ENCODE measurements at regions not wholly inside any gene's neighbourhood (a gene's known extent, or its start where the extent isn't known, plus 50 kb on each side); places are given as distances from the start of the nearest gene placed in this dataset.
"Not testable (repeated sequence)": the region's sequence is repeated elsewhere in the genome, so short reads cannot be mapped to it uniquely, and the experiment has no call there.

DNA sequence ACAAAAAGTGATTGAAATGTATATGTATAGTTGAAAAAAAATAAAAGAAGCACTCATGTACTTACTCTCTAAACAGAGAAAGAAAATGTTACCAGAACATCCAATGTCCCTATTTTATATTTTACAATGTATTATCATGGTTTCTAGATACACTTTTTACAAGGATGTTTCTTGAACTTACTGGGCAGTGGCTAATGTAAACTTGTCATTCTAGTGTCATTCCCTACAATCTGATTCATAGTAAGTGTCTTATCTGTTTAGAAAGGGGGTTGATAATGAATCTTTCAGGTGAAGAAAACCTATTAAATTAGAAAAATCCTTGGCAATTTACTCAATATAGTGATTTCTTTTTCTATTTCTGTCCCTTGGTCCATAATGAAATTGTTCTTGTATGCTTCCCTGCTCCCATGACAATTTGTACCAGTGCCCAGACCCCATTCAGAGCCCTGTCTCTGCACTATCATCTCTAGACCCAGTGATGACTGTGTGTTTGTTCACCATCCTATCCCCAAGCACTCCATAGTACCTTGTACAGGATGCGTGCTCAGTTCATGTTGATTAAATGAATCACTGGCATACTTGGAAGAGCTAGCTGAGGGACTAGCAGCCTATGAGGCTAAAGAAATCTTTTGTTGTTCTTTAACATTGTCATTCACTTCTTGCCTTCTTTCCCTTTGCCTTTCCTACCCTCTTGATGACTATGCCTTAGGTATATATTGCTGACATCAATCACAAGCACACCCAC is 101.2 kb downstream of the HMHB1 start:
- DNase-seq = peak; percentile 5

DNA sequence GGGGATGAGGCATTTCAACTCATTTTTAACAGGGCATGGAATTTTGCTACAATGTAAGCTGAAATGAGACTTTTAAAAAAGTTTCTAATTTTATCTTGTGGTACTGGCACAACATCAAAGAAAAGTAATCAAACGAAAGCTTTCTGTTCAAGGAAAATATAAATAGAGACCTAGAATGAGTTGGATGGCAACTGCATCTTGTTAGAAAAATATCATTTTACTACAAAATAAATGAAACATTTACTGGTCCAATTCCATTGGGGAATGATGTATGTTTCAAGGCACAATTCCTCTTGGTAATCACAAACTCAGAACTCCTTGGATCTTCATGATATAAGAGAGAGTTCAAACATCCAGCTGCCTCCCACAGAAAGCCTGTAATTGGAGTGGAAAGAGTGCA is 102.8 kb downstream of the HMHB1 start:
- no peak for DNase-seq

DNA sequence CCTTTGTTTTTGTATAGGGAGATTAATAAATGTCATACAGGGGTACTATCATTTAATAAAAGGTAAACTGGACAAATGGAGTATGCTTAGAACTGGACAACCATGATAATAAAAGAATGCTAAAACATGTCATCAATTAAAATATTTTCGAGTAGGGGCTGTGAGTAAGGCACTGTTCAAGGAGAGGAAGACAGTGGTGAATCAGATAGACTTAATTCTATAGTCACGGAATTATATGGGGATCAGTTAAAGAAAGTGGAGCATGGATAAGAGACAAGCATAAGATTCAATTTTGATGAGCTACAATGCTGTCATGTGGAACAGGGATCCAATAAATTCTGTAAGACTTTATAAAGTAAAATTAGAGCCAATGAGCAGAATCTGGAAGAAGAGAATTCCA is 104.5 kb downstream of the HMHB1 start:
- no peak for DNase-seq

DNA sequence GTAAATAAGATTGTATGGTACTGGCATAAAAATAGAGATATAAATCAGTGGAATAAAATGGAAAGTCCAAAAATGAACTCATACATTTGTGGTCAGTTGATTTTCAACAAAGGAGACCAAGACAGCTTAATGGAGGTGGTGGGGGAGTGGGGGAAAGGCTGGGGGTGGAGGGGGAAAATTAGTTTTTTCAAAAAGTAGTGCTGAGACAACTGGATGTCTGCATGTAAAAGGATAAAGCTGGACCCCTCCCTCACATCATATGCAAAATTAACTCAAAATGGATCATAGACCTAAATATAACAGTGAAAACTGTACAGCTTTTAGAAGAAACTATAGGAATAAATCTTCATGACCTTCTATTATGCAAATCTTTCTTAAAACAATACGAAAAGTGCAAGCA is 107.0 kb downstream of the HMHB1 start:
- no peak for DNase-seq

DNA sequence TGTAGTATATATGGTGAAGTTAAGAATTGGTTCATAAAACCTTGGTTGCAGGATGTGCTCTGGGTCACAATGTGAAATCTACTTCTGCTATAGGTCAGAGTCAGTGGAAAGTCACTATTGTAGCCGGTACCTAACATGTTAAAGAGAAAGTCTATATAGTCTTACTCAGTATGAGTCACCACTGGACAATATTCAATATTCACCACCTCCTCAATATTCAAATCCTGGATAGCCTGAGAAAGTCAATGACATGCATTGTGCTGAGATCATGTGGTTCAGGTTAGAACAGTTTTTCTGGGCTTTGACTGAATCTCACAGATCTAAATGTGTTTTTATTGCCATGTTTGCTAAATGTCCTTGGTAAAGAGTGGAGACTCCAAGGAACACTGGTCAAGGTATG is 108.8 kb downstream of the HMHB1 start:
- DNase-seq = no peak

DNA sequence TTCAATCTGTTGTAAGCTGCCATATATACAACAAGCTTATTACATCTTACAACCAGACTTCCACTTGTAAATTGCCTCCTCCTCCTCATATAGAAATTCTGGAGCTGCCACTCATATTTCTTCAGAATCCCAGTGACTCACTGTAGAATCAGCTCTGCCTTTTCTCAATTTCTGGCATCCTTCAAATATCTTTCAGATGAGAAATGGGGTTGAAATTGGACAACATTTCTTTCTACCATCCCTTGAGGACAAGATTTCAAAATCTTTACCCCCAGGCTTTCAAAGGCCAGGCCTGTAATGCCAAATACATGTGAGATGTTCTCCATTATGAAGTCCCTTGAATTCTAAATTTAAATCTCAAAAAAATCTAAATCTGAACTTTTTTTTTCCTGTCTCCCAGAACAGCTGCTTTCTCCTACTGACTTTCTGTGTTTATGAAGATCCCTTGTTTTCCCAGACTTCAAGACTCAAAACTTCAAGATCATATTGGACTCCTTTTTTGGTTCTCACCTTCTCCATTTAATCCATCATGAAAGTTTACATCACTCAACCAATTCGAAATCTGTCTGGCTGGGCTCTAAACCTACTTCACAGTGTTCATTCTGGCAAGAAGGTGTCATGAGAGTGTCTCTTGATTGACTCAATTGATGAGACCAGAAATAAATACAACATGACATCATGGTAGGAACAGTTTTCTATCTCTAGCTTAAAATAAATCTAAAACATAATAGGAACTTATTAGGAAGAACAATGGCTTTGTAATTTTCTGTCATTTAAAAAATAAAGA is 109.8 kb downstream of the HMHB1 start:
- peak; percentile 11 for DNase-seq

DNA sequence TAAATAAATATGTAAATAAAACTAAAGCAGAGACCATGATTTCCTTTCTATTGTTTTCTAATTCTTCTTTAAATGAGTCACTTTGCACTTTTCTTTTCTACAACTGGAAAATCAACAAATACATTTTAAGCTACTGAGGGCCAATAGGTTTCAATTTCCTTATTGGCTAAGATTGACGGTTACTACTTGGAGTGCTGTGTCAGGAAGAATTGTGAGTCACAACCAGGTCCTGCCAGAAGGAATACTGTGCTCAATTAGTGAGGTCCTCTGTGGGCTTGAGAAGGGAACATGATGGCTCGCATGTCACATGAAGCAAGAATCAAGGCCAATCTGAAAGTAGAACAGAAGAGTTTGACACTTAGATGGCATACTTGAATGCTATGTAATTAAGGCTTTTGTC is 110.8 kb downstream of the HMHB1 start:
- DNase-seq = no peak

DNA sequence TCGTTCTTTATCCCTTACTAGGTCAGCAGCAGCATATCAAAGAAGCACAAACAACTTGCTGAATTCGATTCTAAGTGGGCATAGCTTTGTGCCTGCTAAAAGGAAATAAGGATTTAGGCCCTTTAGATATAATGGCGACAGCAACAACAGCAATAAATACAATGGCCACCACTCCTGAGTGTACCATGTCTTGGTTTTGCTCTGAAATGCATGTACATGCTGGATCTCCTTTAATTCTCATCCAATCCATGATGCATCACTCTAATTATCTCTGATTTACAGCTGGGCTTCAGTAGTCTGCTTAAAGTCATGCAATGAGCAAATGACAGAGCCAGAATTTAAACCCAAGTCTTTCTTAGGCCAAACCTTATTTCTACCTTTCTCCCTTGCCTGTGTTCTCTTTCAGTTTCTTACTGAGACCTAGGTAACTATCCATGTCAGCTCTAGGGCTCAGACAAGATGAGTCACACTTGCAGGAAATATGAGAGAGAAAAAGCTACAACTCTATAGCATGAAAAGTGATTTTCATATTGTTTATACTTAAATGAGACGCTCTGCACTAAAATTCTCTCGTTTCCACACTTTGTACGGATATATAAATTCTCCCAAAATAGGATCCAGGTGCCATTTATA is 111.8 kb downstream of the HMHB1 start:
- no peak for DNase-seq

DNA sequence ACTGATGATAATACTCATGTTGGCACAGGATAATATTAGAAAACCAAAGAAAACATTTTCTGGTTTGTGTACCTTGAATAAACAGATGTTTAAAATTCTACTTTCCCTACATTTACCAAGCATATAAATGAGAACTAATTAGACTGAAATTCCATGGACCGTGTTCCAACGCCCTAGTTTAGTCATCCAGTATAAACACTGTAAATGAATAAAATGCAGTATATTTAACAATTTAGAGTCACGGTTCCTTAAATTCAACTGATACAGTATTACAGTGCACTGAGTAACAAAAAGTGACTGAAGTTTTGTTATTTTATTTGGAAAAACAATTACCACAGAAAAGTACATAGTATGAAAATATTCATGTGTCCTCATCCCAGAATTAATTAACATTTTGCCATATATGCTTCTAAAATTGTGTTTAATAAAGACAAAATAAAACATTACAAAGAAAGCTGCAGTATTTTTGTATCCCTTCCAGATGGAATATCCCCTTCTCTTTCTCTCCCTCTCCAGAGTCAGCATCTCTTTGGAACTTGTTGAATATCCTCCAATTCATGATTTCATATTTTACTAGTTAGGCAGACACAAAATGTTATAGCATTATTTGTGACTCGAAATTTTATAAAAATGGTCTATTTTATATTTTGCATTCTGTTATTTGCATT is 112.5 kb downstream of the HMHB1 start:
- no peak for DNase-seq

DNA sequence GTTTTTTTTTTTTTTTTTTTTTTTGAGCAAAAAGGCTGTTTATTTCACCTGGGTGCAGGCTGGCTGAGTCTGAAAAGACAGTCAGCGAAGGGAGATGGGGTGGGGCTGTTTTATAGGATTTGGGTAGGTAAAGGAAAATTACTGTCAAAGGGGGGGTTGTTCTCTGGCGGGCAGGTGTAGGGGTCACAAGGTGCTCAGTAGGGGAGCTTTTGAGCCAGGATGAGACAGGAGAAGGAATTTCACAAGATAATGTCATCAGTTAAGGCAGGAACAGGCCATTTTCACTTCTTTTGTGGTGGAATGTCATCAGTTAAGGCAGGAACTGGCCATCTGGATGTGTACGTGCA is 113.0 kb downstream of the HMHB1 start:
- not testable (repeated sequence) for DNase-seq

DNA sequence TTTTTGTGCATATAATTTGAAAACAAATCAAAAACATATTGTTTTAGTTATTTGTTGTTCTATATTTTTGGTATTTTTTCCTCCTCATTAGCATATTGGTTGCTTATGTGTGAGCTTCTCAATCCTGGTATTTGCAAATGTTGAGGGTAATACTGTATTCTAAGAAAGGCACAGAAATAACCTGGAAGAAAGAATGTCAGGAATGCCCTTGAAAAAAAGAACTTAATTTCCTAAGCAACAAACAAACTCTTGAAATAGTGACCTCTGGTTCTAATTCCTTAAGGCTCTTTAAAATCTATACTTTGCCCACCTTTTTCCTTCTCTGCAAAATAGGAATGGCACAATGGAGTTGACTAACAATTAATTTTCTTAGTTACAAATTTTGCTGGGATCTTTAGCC is 117.5 kb downstream of the HMHB1 start:
- DNase-seq = no peak

DNA sequence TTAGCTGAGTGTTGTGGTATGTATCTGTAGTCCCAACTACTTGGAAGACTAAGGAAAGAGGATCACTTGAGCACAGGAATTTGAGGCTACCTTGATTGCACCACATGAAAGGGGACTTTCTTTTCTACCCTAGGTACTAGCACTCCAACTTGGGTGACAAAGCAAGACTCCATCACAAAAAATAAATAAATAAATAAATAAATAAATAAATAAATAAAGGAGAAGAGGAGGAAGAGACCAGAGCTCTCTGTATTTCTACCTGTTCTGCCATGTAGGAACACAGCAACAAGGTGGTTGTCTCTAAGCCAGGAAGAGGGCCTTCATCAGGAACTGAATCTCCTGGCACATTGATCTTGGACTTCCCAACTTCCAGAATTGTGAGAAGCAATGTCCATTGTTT is 118.6 kb downstream of the HMHB1 start:
- DNase-seq = no peak

DNA sequence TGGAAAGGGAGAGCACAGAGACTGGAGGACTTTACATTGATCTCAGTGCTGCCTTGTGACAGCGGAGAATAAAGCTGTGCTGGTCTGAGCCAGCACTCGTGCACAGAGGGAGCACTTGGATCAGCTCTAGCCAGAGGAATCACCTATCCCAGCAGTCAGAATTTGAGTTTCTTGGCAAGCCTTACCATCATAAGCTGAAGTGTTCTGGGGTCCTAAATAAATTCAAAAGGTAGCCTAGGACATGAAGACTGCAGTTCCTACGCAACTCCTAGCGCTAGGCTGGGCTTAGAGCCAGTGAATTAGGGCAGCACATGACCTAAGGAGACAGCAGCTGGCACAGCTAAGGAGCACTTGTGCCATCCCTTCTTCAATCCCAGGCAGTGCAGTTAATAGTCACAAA is 119.5 kb downstream of the HMHB1 start:
- no peak for DNase-seq

DNA sequence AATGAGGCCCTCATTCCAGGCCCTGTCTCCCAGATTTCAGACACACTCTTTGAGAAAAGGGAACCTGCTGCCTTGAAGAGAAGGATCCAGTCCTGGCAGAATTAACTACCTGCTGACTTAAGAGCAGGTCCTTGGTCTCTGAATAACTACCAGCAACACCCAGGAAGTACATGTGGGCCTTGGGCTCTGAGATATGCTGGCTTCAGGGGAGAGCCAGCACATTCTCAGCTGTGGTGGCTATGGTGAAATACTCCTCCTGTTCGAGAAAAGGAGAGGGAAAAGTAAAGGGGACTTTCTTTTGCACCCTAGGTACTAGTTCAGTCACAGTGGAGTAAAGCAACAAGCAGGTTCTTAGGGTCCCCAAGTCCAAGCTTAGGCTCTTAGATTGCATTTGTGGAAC is 120.0 kb downstream of the HMHB1 start:
- no peak for DNase-seq

DNA sequence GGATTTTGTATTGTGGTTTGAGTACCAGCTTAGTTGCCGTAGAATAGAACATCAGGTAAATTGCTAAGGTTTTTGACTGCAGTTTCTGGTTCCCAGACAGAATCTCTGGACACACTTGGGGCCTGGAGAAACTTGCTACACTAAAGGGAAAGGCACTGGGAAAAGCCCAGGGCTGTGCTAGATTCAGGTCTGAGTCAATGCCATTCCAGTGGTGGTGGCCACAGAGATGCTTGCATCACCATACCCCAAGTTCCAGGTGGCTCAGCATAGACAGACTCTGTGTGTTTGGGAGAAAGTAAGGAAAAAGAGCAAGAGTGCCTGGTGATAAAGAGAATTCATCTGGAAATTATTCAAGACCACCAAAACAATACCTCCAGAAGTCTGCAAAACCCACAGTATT is 120.6 kb downstream of the HMHB1 start:
- no peak for DNase-seq

DNA sequence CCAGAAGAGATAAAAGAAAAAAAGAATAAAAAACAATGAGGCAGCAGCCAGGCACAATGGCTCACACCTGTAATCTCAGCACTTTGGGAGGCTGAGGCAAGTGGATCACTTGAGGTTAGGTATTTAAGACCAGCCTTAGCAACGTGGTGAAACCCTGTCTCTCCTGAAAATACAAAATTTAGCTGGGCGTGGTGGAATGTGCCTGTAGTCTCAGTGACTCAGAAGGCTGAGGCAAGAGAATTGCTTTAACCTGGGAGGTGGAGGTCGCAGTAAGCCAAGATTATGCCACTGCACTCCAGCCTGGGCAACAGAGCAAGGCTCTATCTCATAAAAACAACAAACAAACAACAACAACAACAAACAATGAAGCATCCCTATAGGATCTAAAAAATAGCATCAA is 121.5 kb downstream of the HMHB1 start:
- DNase-seq = no peak

DNA sequence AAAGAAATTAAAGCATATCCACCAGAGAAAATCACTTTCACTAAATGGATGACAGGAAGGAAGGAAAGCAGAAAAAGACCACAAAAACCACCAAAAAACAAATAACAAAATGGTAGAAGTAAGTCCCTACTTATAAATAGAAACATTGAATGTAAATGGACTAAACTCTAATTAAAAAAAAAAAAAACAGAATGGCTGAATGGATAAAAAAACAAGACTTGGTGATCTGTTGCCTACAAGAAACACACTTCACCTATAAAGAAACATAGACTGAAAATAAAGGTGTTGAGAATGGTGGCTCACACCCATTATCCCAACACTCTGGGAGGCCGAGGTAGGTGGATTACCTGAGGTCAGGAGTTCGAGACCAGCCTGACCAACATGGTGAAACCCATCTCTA is 122.9 kb downstream of the HMHB1 start:
- no peak for DNase-seq

DNA sequence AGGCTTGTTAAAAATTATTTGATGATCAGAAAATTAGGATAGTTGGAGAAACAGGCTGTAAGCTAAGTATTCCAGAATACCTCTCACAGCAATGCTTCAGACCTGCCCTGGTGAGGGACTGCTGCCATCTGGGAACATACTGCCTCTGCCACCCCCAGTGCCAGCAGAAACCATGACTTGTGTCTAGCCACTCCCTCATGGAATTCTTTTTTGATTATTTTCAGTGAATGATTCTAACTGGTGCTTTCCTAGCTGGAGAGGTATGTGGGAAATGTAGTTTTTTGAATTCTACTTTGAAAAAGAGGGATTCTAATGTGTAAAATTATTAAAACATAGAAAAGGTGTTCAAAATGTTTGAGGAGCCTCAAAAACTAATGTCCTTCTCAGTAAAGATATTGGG is 126.3 kb downstream of the HMHB1 start:
- no peak for DNase-seq

DNA sequence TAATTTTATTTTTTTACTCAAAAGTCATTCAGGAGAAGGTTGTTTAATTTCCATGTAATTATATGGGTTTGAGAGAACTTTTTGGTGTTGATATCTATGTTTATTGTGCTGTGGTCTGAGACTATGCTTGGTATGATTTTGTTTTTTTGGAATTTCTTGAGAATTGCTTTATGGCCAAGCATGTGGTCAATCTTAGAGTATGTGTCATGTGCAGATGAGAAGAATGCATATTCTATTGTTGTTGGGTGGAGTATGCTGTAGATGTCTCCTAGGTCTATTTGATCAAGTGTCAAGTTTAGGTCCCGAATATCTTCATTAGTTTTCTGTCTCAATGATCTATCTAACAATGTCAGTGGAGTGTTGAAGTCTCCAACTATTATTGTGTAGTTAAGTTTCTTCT is 134.9 kb downstream of the HMHB1 start:
- DNase-seq = no peak

DNA sequence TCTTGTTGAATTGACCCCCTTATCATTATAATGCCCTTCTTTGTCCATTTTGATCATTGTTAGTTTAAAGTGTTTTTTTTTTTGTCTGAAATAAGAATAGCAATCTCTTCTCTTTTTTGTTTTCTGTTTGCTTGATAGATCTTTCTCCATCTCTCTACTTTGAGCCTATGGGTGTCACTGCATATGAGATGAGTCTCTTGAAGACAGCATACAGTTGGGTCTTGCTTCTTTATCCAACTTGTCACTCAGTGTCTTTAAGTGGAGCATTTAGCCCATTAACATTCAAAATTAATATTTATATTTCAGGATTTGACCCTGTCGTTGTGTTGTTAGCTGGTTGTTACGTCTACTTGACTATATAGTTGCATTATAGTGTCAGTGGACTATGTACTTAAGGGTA is 135.4 kb downstream of the HMHB1 start:
- no peak for DNase-seq

DNA sequence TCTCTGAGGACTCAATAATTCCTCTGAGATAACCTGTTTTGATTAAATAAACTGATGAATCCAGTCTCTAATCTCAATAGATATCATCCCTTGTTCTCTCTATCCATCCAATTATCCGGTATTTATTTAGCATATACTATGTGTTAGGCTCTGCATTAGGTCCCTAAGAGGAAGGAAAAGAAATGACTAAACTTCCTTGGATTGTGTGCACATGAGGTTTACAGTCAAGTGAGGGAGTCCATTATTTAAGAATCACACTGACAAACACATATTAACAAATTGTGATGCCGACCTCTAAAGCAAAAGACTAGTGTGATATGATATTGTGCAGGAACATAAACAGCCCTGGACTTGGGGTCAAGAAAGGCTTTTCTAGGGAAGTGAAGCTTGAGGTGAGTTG is 140.8 kb downstream of the HMHB1 start:
- DNase-seq = no peak

DNA sequence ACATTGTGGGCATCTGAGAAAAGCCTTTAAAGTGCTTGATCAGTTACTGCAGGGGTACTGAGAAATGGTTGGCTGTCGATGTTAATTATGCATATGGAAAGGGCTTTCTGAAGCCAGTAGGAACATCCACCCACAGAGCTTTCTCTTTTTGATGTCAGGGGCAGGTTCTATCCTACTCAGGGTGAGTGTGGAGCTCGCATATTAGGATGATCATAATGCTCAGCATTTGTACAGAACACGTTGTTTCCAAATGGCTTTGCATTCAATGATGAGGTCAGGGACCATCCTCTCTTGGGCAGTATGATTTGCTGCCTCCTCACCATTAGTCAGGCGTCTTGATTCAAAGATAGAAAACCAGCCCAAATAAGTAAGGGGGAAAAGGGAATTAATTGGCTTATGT is 141.9 kb downstream of the HMHB1 start:
- DNase-seq = no peak

DNA sequence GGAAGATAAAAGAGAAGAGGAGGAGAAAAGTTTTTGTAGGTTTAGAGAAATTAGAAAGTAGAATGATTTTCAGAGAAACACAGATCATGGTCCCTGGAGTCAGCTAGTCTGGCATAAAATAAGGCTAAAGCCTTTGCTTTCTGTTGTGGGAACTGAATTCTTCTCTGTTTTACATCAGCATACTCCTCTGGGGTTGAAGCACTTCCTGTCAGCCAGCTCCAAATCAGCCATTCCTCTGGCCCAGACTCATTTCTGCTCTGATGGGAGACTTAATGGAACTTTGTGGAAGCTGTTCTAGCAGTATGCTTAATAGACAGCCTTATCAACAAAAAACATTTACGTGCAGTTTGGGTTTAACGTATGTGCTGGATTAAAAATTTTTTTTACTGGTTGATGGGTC is 143.2 kb downstream of the HMHB1 start:
- DNase-seq = no peak

DNA sequence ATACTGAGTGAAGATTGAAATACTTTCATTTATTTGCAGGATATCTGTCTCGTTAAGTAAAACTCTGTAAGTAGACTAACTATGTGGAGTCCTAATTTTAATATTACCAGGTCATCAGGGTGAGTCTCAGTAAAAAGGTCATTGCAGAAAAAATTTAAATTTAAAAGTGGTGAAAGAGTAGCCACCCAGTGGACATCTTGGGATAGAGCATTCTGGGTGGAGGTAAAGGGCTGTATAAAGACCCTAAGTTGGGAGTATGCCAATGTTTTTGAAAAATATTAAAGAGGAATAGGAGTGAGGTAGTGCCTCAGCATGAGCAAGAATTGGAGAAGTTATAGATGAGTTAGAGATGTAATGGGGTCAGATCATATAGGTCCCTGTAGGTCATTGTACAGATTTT is 145.5 kb downstream of the HMHB1 start:
- no peak for DNase-seq

Measured in T1000 (cell line).